Peyer's patch (tissue), 4 donors: ENCODE measurements at regions not wholly inside any gene's neighbourhood (a gene's known extent, or its start where the extent isn't known, plus 50 kb on each side); places are given as distances from the start of the nearest gene placed in this dataset.

Experiments used
- POLR2A ChIP-seq, 2 donors: fragments of 450-650 bp; IDR thresholded peaks; one replicate each; pipeline ENCODE4 v1.5.1; 2017; ENCODE audit warnings: antibody characterized with exemption in 2 of 2, mild to moderate bottlenecking in 2 of 2, moderate library complexity in 2 of 2
- TF ChIP-seq, protein P1 (sequence below), 6 experiments: fragments of 450-650 bp in 4 of 6; fragments of 200-600 bp in 2 of 6; sonication (generic) in 1 of 6; IDR thresholded peaks; one replicate each; pipeline ENCODE4 v1.5.1; 2017 to 2019; ENCODE audit warnings: antibody characterized with exemption in 6 of 6, mild to moderate bottlenecking in 3 of 6, moderate library complexity in 1 of 6

- TF ChIP-seq, protein P1, sequence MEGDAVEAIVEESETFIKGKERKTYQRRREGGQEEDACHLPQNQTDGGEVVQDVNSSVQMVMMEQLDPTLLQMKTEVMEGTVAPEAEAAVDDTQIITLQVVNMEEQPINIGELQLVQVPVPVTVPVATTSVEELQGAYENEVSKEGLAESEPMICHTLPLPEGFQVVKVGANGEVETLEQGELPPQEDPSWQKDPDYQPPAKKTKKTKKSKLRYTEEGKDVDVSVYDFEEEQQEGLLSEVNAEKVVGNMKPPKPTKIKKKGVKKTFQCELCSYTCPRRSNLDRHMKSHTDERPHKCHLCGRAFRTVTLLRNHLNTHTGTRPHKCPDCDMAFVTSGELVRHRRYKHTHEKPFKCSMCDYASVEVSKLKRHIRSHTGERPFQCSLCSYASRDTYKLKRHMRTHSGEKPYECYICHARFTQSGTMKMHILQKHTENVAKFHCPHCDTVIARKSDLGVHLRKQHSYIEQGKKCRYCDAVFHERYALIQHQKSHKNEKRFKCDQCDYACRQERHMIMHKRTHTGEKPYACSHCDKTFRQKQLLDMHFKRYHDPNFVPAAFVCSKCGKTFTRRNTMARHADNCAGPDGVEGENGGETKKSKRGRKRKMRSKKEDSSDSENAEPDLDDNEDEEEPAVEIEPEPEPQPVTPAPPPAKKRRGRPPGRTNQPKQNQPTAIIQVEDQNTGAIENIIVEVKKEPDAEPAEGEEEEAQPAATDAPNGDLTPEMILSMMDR (IDR thresholded peaks at IDR 0.05): no peak
- TF ChIP-seq POLR2A (IDR thresholded peaks at IDR 0.05): no peak
Measured at GRCh38 chr1:37100310-37100709, 66.0 kb upstream of the GRIK3 start.
